WTC11 (cell line): ENCODE measurements at regions not wholly inside any gene's neighbourhood (a gene's known extent, or its start where the extent isn't known, plus 50 kb on each side); places are given as distances from the start of the nearest gene placed in this dataset.

Experiments used
- ATF2 ChIP-seq: sonication (generic); formaldehyde crosslinking; IDR thresholded peaks from 2 replicates; pipeline ENCODE4 v1.8.1; 2022; ENCODE audit warnings: low read depth, missing genetic modification reagents, borderline replicate concordance
- ATF3 ChIP-seq: sonication (generic); formaldehyde crosslinking; conservative IDR thresholded peaks from 2 replicates; pipeline ENCODE4 v1.8.1; 2022; ENCODE audit warnings: mild to moderate bottlenecking, missing genetic modification reagents
- ESRRA ChIP-seq: sonication (generic); formaldehyde crosslinking; IDR thresholded peaks from 2 replicates; pipeline ENCODE4 v1.8.1; 2022; ENCODE audit warnings: mild to moderate bottlenecking, missing genetic modification reagents, borderline replicate concordance
- ETV6 ChIP-seq: sonication (generic); formaldehyde crosslinking; IDR thresholded peaks from 2 replicates; pipeline ENCODE4 v1.8.1; 2022; ENCODE audit warnings: mild to moderate bottlenecking, missing genetic modification reagents
- JUN ChIP-seq: sonication (generic); formaldehyde crosslinking; IDR thresholded peaks from 2 replicates; pipeline ENCODE4 v1.8.0; 2023; ENCODE audit warnings: mild to moderate bottlenecking, missing genetic modification reagents
- KAT7 ChIP-seq: sonication (generic); formaldehyde crosslinking; IDR thresholded peaks from 2 replicates; pipeline ENCODE4 v1.8.1; 2023; ENCODE audit warnings: missing genetic modification reagents, mild to moderate bottlenecking, borderline replicate concordance
- MAX ChIP-seq: sonication (generic); formaldehyde crosslinking; IDR thresholded peaks from 2 replicates; pipeline ENCODE4 v1.8.0; 2022; ENCODE audit warnings: mild to moderate bottlenecking, missing genetic modification reagents
- NR3C1 ChIP-seq: sonication (generic); formaldehyde crosslinking; conservative IDR thresholded peaks from 2 replicates; pipeline ENCODE4 v1.8.1; 2023; ENCODE audit warnings: low read depth, mild to moderate bottlenecking, missing genetic modification reagents
- SMAD3 ChIP-seq: sonication (generic); formaldehyde crosslinking; IDR thresholded peaks from 2 replicates; pipeline ENCODE4 v1.8.0; 2022; ENCODE audit warnings: missing genetic modification reagents, mild to moderate bottlenecking, borderline replicate concordance
- TCF7 ChIP-seq: sonication (generic); formaldehyde crosslinking; IDR thresholded peaks from 2 replicates; pipeline ENCODE4 v1.8.0; 2022; ENCODE audit warnings: mild to moderate bottlenecking, low read depth, missing genetic modification reagents, moderate library complexity
- ZNF423 ChIP-seq: fragments of 250-450 bp; sonication (Bioruptor Pico); IDR thresholded peaks from 2 replicates; pipeline ENCODE4 v2.1.2; 2022; ENCODE audit warnings: mild to moderate bottlenecking, moderate library complexity
- ZNF425 ChIP-seq: fragments of 250-450 bp; sonication (Bioruptor Pico); conservative IDR thresholded peaks from 2 replicates; pipeline ENCODE4 v1.9.0; 2021; ENCODE audit warnings: mild to moderate bottlenecking
- TF ChIP-seq, protein P1 (sequence below): fragments of 200-600 bp; IDR thresholded peaks from 2 replicates; pipeline ENCODE4 v1.8.0; 2022; ENCODE audit warnings: antibody characterized with exemption
- TF ChIP-seq, protein P2 (sequence below): sonication (generic); formaldehyde crosslinking; IDR thresholded peaks from 2 replicates; pipeline ENCODE4 v1.8.1; 2022; ENCODE audit warnings: missing genetic modification reagents, borderline replicate concordance

DNA sequence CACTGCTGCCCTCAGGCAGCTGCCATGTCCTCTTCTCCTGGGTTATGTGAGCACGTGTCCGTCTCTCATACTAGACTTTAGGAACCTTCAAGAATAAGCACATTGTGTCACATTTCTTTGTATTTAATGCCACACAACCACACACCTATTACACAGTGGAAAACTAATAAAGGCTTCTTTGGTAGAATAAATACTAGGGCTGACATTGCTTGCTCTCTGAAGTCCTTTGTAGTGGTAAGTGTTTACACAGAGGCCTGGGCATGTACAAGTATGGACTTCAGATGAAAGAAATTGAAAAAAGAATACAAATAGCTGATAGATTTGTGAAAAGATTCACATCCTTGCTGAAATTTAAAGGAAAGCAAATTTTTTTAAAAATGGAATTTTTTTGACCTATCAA is 188.1 kb upstream of the CCL2 start:
- TF ChIP-seq MAX (no peak), ATF2 (CRISPR knock-in tag) (no peak), NR3C1 (CRISPR knock-in tag) (no peak), JUN (CRISPR knock-in tag) (no peak), ATF3 (no peak), ESRRA (CRISPR knock-in tag) (no peak), KAT7 (CRISPR knock-in tag) (no peak), TCF7 (CRISPR knock-in tag) (no peak), ZNF425 (no peak), ZNF423 (no peak), ETV6 (CRISPR knock-in tag) (no peak), SMAD3 (CRISPR knock-in tag) (no peak)
- TF ChIP-seq, protein P1, sequence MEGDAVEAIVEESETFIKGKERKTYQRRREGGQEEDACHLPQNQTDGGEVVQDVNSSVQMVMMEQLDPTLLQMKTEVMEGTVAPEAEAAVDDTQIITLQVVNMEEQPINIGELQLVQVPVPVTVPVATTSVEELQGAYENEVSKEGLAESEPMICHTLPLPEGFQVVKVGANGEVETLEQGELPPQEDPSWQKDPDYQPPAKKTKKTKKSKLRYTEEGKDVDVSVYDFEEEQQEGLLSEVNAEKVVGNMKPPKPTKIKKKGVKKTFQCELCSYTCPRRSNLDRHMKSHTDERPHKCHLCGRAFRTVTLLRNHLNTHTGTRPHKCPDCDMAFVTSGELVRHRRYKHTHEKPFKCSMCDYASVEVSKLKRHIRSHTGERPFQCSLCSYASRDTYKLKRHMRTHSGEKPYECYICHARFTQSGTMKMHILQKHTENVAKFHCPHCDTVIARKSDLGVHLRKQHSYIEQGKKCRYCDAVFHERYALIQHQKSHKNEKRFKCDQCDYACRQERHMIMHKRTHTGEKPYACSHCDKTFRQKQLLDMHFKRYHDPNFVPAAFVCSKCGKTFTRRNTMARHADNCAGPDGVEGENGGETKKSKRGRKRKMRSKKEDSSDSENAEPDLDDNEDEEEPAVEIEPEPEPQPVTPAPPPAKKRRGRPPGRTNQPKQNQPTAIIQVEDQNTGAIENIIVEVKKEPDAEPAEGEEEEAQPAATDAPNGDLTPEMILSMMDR = no peak
- TF ChIP-seq, protein P2, sequence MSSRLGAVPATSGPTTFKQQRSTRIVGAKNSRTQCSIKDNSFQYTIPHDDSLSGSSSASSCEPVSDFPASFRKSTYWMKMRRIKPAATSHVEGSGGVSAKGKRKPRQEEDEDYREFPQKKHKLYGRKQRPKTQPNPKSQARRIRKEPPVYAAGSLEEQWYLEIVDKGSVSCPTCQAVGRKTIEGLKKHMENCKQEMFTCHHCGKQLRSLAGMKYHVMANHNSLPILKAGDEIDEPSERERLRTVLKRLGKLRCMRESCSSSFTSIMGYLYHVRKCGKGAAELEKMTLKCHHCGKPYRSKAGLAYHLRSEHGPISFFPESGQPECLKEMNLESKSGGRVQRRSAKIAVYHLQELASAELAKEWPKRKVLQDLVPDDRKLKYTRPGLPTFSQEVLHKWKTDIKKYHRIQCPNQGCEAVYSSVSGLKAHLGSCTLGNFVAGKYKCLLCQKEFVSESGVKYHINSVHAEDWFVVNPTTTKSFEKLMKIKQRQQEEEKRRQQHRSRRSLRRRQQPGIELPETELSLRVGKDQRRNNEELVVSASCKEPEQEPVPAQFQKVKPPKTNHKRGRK (CRISPR knock-in tag) = no peak
